ENCODE measurements at regions not wholly inside any gene's neighbourhood (a gene's known extent, or its start where the extent isn't known, plus 50 kb on each side); places are given as distances from the start of the nearest gene placed in this dataset.

GRCh38 chr14:71449316-71450055, 482.7 kb upstream of the RGS6 start:
- Histone ChIP-seq H3K4ac (ENCODE audit: low read depth, low read length) (no peak overlapping the region), H3K4me2 (ENCODE audit: insufficient read depth, insufficient read length, low read length) (no peak overlapping the region), H3K23me2 (ENCODE audit: insufficient read length, low read depth, low read length, poor library complexity, severe bottlenecking) (no peaks in the 10 kb centered on the region), H3K79me2 (ENCODE audit: insufficient read depth, low read length) (no peaks in the 10 kb centered on the region), H3K27ac (ENCODE audit: insufficient read length, low read depth, low read length) (no peak overlapping the region), H4K8ac (replicated peaks; ENCODE audit: insufficient read length, low read depth, low read length) (no peak overlapping the region), H4K91ac (ENCODE audit: insufficient read length, low read depth, low read length) (no peak overlapping the region), H2AK5ac (ENCODE audit: insufficient read length, low read length) (no peak overlapping the region), H4K20me1 (ENCODE audit: control insufficient read depth, insufficient read depth, insufficient read length) (no peaks in the 10 kb centered on the region), H3K27me3 (ENCODE audit: insufficient read depth, low read length) (no peaks in the 10 kb centered on the region), H2BK5ac (ENCODE audit: insufficient read length, low read length) (no peak overlapping the region), H2BK15ac (ENCODE audit: low read depth, low read length) (no peak overlapping the region), H3K18ac (ENCODE audit: insufficient read length, low read depth, low read length) (no peak overlapping the region), H3K14ac (ENCODE audit: insufficient read depth, low read length) (no peak overlapping the region), H2BK120ac (ENCODE audit: low read depth, low read length, poor library complexity, severe bottlenecking) (no peak overlapping the region), H3K9ac (ENCODE audit: extremely low read depth, insufficient read length, low read length) (no peak overlapping the region), H2AFZ (ENCODE audit: low read length) (no peak overlapping the region), H3K23ac (ENCODE audit: insufficient read length, low read depth, low read length) (no peak overlapping the region), H3K79me1 (ENCODE audit: insufficient read depth, low read depth, low read length, poor library complexity, severe bottlenecking) (no peaks in the 10 kb centered on the region), H3K56ac (ENCODE audit: insufficient read length, low read depth, low read length) (no peak overlapping the region), H3T11ph (ENCODE audit: low read length) (no peak overlapping the region), H3K4me1 (ENCODE audit: insufficient read depth, low read length) (no peaks in the 10 kb centered on the region), H3K9me3 (ENCODE audit: control insufficient read depth, low read depth, low read length) (no peaks in the 10 kb centered on the region), H2BK12ac (ENCODE audit: insufficient read length, low read depth, low read length) (no peak overlapping the region), H2BK20ac (ENCODE audit: low read depth, low read length, poor library complexity, severe bottlenecking) (no peak overlapping the region), H4K5ac (ENCODE audit: insufficient read length, low read depth, low read length) (no peak overlapping the region)
- Mint-ChIP-seq H3K27ac (peak overlapping the region in 2 of 3 experiments; percentile 32 to 83; a peak in 4 of 7 replicates), H3K36me3 (ENCODE audit: insufficient read depth in 1 of 3, low read depth in 3 of 3) (peaks cover 5 to 7% (median 6%) of the 10 kb centered on the region in 3 experiments; a peak in 6 of 7 replicates), H3K4me1 (peaks cover 8 to 14% of the 10 kb centered on the region in 2 experiments), H3K9me3 (peaks cover 0 to 2% of the 10 kb centered on the region in 2 experiments; a peak in 2 of 5 replicates), H3K27me3 (ENCODE audit: low read depth) (no peaks in the 10 kb centered on the region), H3K4me3 (no peak overlapping the region)
- no peak for DNase-seq
- no CpG with 5 or more reads among the region's 4 CpGs for WGBS (ENCODE audit: extremely low coverage, insufficient read length, low lambda C conversion rate)
- TF ChIP-seq CTCF (conservative IDR thresholded peaks at IDR 0.05): no peak
